ENCODE measurements at regions not wholly inside any gene's neighbourhood (a gene's known extent, or its start where the extent isn't known, plus 50 kb on each side); places are given as distances from the start of the nearest gene placed in this dataset.

DNA sequence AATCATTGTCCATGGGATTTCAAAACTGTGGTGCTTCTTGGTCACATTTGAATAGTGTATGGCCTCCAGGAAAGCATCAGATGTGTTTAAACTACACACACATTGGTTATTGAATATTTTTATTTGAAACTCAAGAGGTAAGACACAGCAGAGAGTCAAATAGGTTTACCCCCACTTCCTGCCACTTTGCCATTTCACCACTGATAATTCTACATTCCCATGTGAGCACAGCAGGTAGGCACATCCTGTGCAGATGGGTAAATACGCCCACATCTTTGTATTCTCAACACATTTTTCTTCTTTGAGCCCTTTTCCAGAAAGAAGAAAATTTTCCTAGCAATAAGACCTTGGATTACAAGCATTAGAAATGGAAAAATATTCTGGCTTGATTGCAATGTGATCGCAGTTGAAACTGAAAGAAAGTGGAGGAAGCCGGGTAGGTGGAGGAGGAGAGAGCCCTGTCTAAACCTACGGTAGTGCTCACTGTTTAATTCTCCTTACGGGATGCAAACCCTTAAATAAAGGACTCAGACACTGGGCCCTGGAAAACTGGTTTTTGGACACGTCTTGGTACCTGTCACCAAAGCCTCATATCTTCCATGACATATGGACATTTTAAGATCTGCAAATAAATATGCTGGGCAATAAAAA is 167.7 kb downstream of the COG6 start:
- Histone ChIP-seq H3K9me3 (ENCODE audit: low read depth) (no peaks in the 10 kb centered on the region), H3K36me3 (no peaks in the 10 kb centered on the region), H3K27me3 (no peaks in the 10 kb centered on the region), H3K4me1 (peaks cover 29% of the 10 kb centered on the region), H2AFZ (replicated peaks) (no peak overlapping the region), H3K9ac (no peak overlapping the region), H3K4me2 (no peak overlapping the region), H3F3A (ENCODE audit: low read depth) (peaks cover 8% of the 10 kb centered on the region), H3K79me2 (ENCODE audit: low read depth) (no peaks in the 10 kb centered on the region), H3K4me3 (no peak overlapping the region), H3K27ac (no peak overlapping the region), H4K20me1 (ENCODE audit: low read depth) (no peaks in the 10 kb centered on the region)
- peaks cover 17% of the 10 kb centered on the region for H3K4me1 Mint-ChIP-seq
- H3K27me3 Mint-ChIP-seq (ENCODE audit: insufficient read depth, low read depth) = peaks cover 3% of the 10 kb centered on the region
- no peak for DNase-seq (ENCODE audit: low spot score)
- TF ChIP-seq, protein P1, sequence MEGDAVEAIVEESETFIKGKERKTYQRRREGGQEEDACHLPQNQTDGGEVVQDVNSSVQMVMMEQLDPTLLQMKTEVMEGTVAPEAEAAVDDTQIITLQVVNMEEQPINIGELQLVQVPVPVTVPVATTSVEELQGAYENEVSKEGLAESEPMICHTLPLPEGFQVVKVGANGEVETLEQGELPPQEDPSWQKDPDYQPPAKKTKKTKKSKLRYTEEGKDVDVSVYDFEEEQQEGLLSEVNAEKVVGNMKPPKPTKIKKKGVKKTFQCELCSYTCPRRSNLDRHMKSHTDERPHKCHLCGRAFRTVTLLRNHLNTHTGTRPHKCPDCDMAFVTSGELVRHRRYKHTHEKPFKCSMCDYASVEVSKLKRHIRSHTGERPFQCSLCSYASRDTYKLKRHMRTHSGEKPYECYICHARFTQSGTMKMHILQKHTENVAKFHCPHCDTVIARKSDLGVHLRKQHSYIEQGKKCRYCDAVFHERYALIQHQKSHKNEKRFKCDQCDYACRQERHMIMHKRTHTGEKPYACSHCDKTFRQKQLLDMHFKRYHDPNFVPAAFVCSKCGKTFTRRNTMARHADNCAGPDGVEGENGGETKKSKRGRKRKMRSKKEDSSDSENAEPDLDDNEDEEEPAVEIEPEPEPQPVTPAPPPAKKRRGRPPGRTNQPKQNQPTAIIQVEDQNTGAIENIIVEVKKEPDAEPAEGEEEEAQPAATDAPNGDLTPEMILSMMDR (IDR thresholded peaks at IDR 0.05) = no peak
- TF ChIP-seq EZH2 (IDR thresholded peaks at IDR 0.05) = no peak
- no peak overlapping the region for H3K27ac Mint-ChIP-seq
- peaks cover 3% of the 10 kb centered on the region for H3K9me3 Mint-ChIP-seq
- no peaks in the 10 kb centered on the region for H3K36me3 Mint-ChIP-seq
- no peak overlapping the region for H3K4me3 Mint-ChIP-seq

DNA sequence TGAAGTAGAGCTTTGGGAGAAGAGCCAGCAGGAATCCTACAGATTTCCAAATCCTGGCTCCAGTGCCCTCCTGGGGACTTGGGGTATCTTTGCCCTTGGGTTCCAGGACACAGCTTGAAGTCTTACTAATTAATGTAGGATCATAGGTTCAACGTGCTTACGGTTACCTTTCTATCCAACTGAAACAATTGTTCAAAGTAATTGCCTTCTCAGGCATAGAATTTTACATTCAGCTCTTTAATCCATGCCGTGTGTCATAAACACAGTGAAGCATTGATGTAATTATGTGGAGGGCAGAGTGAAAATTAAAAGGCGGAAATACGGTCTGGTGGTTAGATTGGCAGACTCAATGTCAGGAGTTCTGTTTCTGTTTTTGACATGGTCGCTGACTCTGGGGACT is 170.4 kb downstream of the COG6 start:
- H3K36me3 ChIP-seq = no peaks in the 10 kb centered on the region
- no peaks in the 10 kb centered on the region for H3K36me3 Mint-ChIP-seq

DNA sequence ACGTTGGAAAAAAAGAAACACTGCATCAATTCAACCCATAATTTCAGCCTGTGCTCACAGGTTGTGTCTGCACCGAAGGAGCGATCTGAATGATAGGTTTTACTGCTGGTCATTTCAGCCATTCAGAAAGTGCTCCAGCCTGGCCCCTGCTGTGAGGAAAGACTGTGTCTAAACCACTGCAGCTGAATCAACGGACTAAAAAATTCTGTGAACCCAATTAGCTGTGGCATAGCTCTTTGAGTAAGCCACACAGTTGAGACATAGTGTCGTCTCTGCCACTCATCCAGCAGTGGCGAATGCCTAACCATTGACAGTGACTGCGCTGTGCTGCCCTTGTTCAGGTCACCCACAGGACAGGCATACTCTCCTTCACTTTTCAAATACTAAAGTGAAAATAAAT is 179.8 kb downstream of the COG6 start:
- Histone ChIP-seq H3K27ac (no peak overlapping the region), H3F3A (ENCODE audit: low read depth) (no peaks in the 10 kb centered on the region), H3K36me3 (no peaks in the 10 kb centered on the region), H2AFZ (replicated peaks) (no peak overlapping the region), H3K4me3 (no peak overlapping the region), H3K27me3 (no peaks in the 10 kb centered on the region), H3K9me3 (ENCODE audit: low read depth) (no peaks in the 10 kb centered on the region), H3K79me2 (ENCODE audit: low read depth) (no peaks in the 10 kb centered on the region), H3K9ac (no peak overlapping the region), H3K4me2 (peak overlapping the region; percentile 31), H3K4me1 (peaks cover 9% of the 10 kb centered on the region), H4K20me1 (ENCODE audit: low read depth) (no peaks in the 10 kb centered on the region)
- no peak for TF ChIP-seq EZH2phosphoT487 (IDR thresholded peaks at IDR 0.05)
- TF ChIP-seq, protein P1 (IDR thresholded peaks at IDR 0.05) = no peak
- H3K4me3 Mint-ChIP-seq = no peak overlapping the region
- peaks cover 3% of the 10 kb centered on the region for H3K27me3 Mint-ChIP-seq (ENCODE audit: insufficient read depth, low read depth)
- DNase-seq (ENCODE audit: low spot score) = peak; percentile 56
- no peaks in the 10 kb centered on the region for H3K9me3 Mint-ChIP-seq
- peaks cover 13% of the 10 kb centered on the region for H3K4me1 Mint-ChIP-seq
- no peaks in the 10 kb centered on the region for H3K36me3 Mint-ChIP-seq
- H3K27ac Mint-ChIP-seq = no peak overlapping the region

More for the DNA sequence above, 170.4 kb downstream of the COG6 start:
- H3K4me1 Mint-ChIP-seq = peaks cover 7% of the 10 kb centered on the region
- TF ChIP-seq EZH2 (IDR thresholded peaks at IDR 0.05) = no peak
- TF ChIP-seq, protein P1 (IDR thresholded peaks at IDR 0.05) = no peak
- TF ChIP-seq EZH2phosphoT487 (IDR thresholded peaks at IDR 0.05) = no peak
- Histone ChIP-seq H3F3A (ENCODE audit: low read depth) (peaks cover 6% of the 10 kb centered on the region), H3K27me3 (no peaks in the 10 kb centered on the region), H2AFZ (replicated peaks) (no peak overlapping the region), H3K4me1 (peaks cover 22% of the 10 kb centered on the region), H3K27ac (no peak overlapping the region), H3K4me2 (no peak overlapping the region), H3K9ac (no peak overlapping the region), H3K9me3 (ENCODE audit: low read depth) (no peaks in the 10 kb centered on the region), H4K20me1 (ENCODE audit: low read depth) (no peaks in the 10 kb centered on the region), H3K4me3 (no peak overlapping the region), H3K79me2 (ENCODE audit: low read depth) (no peaks in the 10 kb centered on the region)
- H3K4me3 Mint-ChIP-seq = no peak overlapping the region
- no peak for DNase-seq (ENCODE audit: low spot score)
- H3K27me3 Mint-ChIP-seq (ENCODE audit: insufficient read depth, low read depth) = peaks cover 3% of the 10 kb centered on the region
- H3K27ac Mint-ChIP-seq = no peak overlapping the region
- H3K9me3 Mint-ChIP-seq = peaks cover 7% of the 10 kb centered on the region
